Naive thymus-derived CD4-positive, alpha-beta T cell (primary cell): ENCODE measurements at regions not wholly inside any gene's neighbourhood (a gene's known extent, or its start where the extent isn't known, plus 50 kb on each side); places are given as distances from the start of the nearest gene placed in this dataset.
"Not testable (repeated sequence)": the region's sequence is repeated elsewhere in the genome, so short reads cannot be mapped to it uniquely, and the experiment has no call there.

ENCODE experiments used
- ATAC-seq: fragments of 150-1000 bp; cut with Tn5 transposase; 2 replicates; pipeline ENCODE4 v1.10.0; 2021; ENCODE audit warnings: mild to moderate bottlenecking, moderate library complexity
- CTCF ChIA-PET: fragments of 350-600 bp; sonication (Branson Sonifier 250); formaldehyde crosslinking; loops from one replicate; lab custom pipeline; 2021; ENCODE audit warnings: antibody characterized with exemption; lab: Charles Lee
- POLR2A ChIA-PET: fragments of 350-600 bp; sonication (Branson Sonifier 250); formaldehyde crosslinking; loops from one replicate; lab custom pipeline; 2021; ENCODE audit warnings: antibody characterized with exemption, inconsistent platforms; lab: Charles Lee
- DNase-seq, 9 donors: peaks; one replicate each; pipeline versions ENCODE4 v3.0.0 to v3.0.0-alpha.2; 2020 to 2022; ENCODE audit warnings: mixed read lengths in 1 of 9
- H3K27ac ChIP-seq: one replicate; pipeline ENCODE4 v1.7.0; 2013; ENCODE audit warnings: mild to moderate bottlenecking, low read depth, low read length, moderate library complexity
- H3K27me3 ChIP-seq, 2 donors: one replicate each; pipeline ENCODE4 v1.7.0; 2013; ENCODE audit warnings: low read length in 2 of 2, mild to moderate bottlenecking in 2 of 2, moderate library complexity in 2 of 2; ENCODE audit not compliant: control insufficient read depth in 2 of 2, insufficient read depth in 2 of 2
- H3K36me3 ChIP-seq, 3 experiments: 1 replicate in 2 of 3; 2 replicates in 1 of 3; pipeline ENCODE4 v1.7.0; 2013; ENCODE audit warnings: low read length in 3 of 3, mild to moderate bottlenecking in 3 of 3, moderate library complexity in 1 of 3; ENCODE audit not compliant: insufficient read depth in 3 of 3, control insufficient read depth in 2 of 3
- H3K4me1 ChIP-seq, 2 donors: one replicate each; pipeline ENCODE4 v1.7.0; 2013; ENCODE audit warnings: low read length in 2 of 2, mild to moderate bottlenecking in 2 of 2, moderate library complexity in 1 of 2; ENCODE audit not compliant: control insufficient read depth in 2 of 2, insufficient read depth in 2 of 2
- H3K4me3 ChIP-seq: 2 replicates; pipeline ENCODE4 v1.7.0; 2013; ENCODE audit warnings: mild to moderate bottlenecking, low read length
- H3K9me3 ChIP-seq, 3 experiments: 1 replicate in 2 of 3; 2 replicates in 1 of 3; pipeline ENCODE4 v1.7.0; 2013; ENCODE audit warnings: low read length in 3 of 3; ENCODE audit not compliant: control insufficient read depth in 2 of 3
- H3K27ac Mint-ChIP-seq, 9 donors: one replicate each; pipeline ENCODE4 v1.8.0; 2020 to 2022; ENCODE audit warnings: mixed read lengths in 9 of 9, mild to moderate bottlenecking in 8 of 9, moderate library complexity in 5 of 9, inconsistent platforms in 2 of 9
- H3K27me3 Mint-ChIP-seq, 5 donors: one replicate each; pipeline ENCODE4 v1.8.0; 2021 to 2022; ENCODE audit warnings: mixed read lengths in 5 of 5, mild to moderate bottlenecking in 1 of 5
- H3K36me3 Mint-ChIP-seq, 5 donors: one replicate each; pipeline ENCODE4 v1.8.0; 2020 to 2022; ENCODE audit warnings: mixed read lengths in 5 of 5, mild to moderate bottlenecking in 3 of 5, inconsistent platforms in 1 of 5
- H3K4me1 Mint-ChIP-seq, 7 donors: one replicate each; pipeline ENCODE4 v1.8.0; 2020 to 2022; ENCODE audit warnings: mixed read lengths in 7 of 7, mild to moderate bottlenecking in 3 of 7, inconsistent platforms in 1 of 7
- H3K4me3 Mint-ChIP-seq, 10 donors: one replicate each; pipeline ENCODE4 v1.8.0; 2020 to 2022; ENCODE audit warnings: mild to moderate bottlenecking in 10 of 10, mixed read lengths in 10 of 10, moderate library complexity in 6 of 10, inconsistent platforms in 2 of 10
- H3K9me3 Mint-ChIP-seq, 11 donors: one replicate each; pipeline ENCODE4 v1.8.0; 2020 to 2022; ENCODE audit warnings: mixed read lengths in 11 of 11, mild to moderate bottlenecking in 4 of 11, inconsistent platforms in 1 of 11, moderate library complexity in 1 of 11
- intact Hi-C, 2 donors: fragments of 100-400 bp; cut with micrococcal nuclease; formaldehyde crosslinking; loops; one replicate each; pipeline ENCODE4 v1.15.1; 2023

DNA sequence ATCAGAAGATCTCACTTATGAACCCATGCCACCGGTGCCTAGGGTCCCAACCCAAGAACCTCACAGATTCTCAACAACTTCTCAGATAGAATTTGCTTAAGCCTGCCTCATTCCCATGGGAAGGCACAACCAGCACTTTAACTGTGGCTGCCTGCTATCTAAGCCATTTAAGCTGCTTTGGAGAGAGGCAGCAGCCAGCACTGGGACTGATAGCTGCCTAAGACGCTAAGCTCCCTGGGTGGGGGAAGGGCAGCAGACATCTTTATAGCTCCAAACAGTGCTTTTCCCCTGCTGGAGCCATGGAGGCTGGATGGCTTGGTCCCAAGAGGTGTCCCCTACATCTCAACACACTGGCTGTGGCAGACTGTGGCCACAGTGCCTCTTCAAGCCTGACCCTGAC lies 1268.6 kb downstream of the FAM133A start:
- Mint-ChIP-seq H3K9me3 (peaks cover 0 to 11% (median 2%) of the 10 kb centered on the region in 11 donors), H3K4me3 (no peak overlapping the region), H3K4me1 (no peaks in the 10 kb centered on the region), H3K27ac (no peak overlapping the region), H3K27me3 (no peaks in the 10 kb centered on the region), H3K36me3 (no peaks in the 10 kb centered on the region)
- DNase-seq (no peak), ATAC-seq (no peak)
- H3K9me3 ChIP-seq = no peaks in the 10 kb centered on the region
- ChIA-PET POLR2A (no interaction called here), CTCF (no interaction called here)
- no peaks in the 10 kb centered on the region for H3K27me3 ChIP-seq
- no peak overlapping the region for H3K27ac ChIP-seq
- H3K4me1 ChIP-seq = no peaks in the 10 kb centered on the region
- no peaks in the 10 kb centered on the region for H3K36me3 ChIP-seq
- intact Hi-C loops = no loop called here
- no peak overlapping the region for H3K4me3 ChIP-seq

DNA sequence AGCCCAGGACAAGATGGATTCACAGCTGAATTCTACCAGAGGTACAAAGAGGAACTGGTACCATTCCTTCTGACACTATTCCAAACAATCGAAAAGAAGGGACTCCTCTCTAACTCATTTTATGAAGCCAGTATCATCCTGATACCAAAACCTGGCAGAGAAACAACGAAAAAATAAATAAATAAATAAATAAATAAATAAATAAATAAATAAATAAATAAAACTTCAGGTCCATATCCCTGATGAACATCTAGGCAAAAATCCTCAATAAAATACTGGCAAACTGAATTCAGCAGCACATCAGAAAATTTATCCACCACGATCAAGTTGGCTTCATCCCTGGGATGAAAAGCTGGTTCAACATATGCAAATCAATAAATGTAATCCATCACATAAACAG lies 1272.1 kb downstream of the FAM133A start:
- H3K36me3 ChIP-seq, DNase-seq, H3K27me3 Mint-ChIP-seq, intact Hi-C loops, CTCF ChIA-PET, H3K4me1 Mint-ChIP-seq, POLR2A ChIA-PET, H3K27ac Mint-ChIP-seq, H3K36me3 Mint-ChIP-seq, H3K4me1 ChIP-seq, H3K27ac ChIP-seq, H3K27me3 ChIP-seq, H3K9me3 ChIP-seq, H3K4me3 ChIP-seq, H3K4me3 Mint-ChIP-seq, ATAC-seq: not testable (repeated sequence)
- peaks cover 0 to 11% (median 2%) of the 10 kb centered on the region in 11 donors for H3K9me3 Mint-ChIP-seq

DNA sequence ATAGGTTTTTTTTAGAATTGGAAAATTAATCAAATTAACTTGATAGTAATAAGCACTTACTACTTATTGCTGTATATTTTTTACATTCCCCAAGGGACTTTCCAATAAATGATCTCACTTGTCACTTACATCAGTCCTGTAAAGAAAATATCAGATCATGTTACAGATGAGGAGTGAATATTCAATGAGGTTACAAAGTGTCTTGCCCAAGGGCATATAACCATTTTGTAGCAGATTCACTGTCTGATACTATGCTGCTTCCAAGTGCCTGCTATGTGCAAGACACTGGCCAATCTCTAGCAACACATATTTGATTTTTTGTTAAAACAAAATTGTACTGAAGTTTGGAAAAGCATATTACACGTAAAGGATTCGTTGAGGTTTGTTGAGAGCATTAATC lies 1287.7 kb downstream of the FAM133A start:
- no peaks in the 10 kb centered on the region for H3K4me1 Mint-ChIP-seq
- ATAC-seq = no peak
- peaks cover 0 to 3% (median 0%) of the 10 kb centered on the region in 11 donors for H3K9me3 Mint-ChIP-seq
- H3K27ac ChIP-seq = no peak overlapping the region
- no peaks in the 10 kb centered on the region for H3K27me3 Mint-ChIP-seq
- intact Hi-C loops = no loop called here
- CTCF ChIA-PET = no interaction called here
- H3K36me3 Mint-ChIP-seq = no peaks in the 10 kb centered on the region
- H3K4me1 ChIP-seq = no peaks in the 10 kb centered on the region
- H3K27me3 ChIP-seq = no peaks in the 10 kb centered on the region
- H3K27ac Mint-ChIP-seq = no peak overlapping the region
- H3K4me3 ChIP-seq = no peak overlapping the region
- H3K9me3 ChIP-seq = no peaks in the 10 kb centered on the region
- POLR2A ChIA-PET = no interaction called here
- no peak for DNase-seq
- no peak overlapping the region for H3K4me3 Mint-ChIP-seq
- H3K36me3 ChIP-seq = no peaks in the 10 kb centered on the region

DNA sequence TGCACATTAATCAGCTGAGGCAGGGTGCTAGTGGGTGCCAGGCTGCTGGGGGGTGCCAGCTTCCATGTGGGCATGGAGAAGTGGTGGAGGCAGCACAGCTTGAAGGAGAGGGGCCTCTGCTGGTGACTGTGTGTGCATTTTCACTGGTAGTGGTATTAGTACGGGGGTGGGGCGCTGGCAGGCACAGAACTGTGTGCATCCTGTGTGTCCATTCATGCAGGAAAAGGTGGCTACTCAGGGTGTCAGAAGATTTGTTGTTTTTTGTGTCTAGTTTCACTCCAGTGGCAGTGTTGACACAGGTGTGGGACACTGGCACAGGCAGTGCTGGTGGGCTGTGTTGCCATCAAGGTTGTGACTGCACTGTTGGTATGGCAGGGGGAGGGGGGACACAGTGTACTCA lies 1303.6 kb downstream of the FAM133A start:
- intact Hi-C loops = no loop called here
- no peaks in the 10 kb centered on the region for H3K36me3 Mint-ChIP-seq
- peaks cover 0 to 5% (median 0%) of the 10 kb centered on the region in 11 donors for H3K9me3 Mint-ChIP-seq
- Histone ChIP-seq H3K4me1 (no peaks in the 10 kb centered on the region), H3K4me3 (no peak overlapping the region), H3K36me3 (no peaks in the 10 kb centered on the region), H3K27me3 (no peaks in the 10 kb centered on the region), H3K9me3 (no peaks in the 10 kb centered on the region), H3K27ac (no peak overlapping the region)
- H3K4me1 Mint-ChIP-seq = no peaks in the 10 kb centered on the region
- no peak overlapping the region for H3K27ac Mint-ChIP-seq
- POLR2A ChIA-PET = no interaction called here
- H3K27me3 Mint-ChIP-seq = no peaks in the 10 kb centered on the region
- CTCF ChIA-PET = no interaction called here
- no peak overlapping the region for H3K4me3 Mint-ChIP-seq
- no peak for DNase-seq
- no peak for ATAC-seq

DNA sequence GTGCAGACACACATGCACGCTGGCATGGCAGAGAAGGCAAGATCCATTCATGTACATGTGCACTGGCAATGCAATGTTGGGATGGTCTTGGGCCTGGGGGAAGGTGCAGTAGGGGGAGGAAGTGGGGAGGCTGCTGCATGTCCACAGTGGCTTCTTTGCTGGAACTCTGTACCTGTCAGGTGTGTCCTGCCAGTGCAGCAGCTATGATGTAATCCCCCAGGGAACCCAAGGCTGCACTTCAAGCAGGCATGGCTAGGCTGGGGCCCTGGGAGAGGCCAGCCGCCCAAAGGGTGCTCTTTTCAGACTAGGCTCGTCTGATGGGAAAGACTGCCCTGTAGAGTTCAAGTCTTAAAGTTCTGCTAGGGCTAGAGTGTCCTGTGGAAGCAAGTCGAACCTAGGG lies 1304.0 kb downstream of the FAM133A start:
- H3K36me3 Mint-ChIP-seq = no peaks in the 10 kb centered on the region
- Histone ChIP-seq H3K9me3 (no peaks in the 10 kb centered on the region), H3K27me3 (no peaks in the 10 kb centered on the region), H3K36me3 (no peaks in the 10 kb centered on the region), H3K4me1 (no peaks in the 10 kb centered on the region), H3K4me3 (no peak overlapping the region), H3K27ac (no peak overlapping the region)
- no peak for DNase-seq
- no peak overlapping the region for H3K27ac Mint-ChIP-seq
- ChIA-PET CTCF (no interaction called here), POLR2A (no interaction called here)
- H3K9me3 Mint-ChIP-seq = peaks cover 0 to 5% (median 0%) of the 10 kb centered on the region in 11 donors
- no peak for ATAC-seq
- intact Hi-C loops = no loop called here
- H3K27me3 Mint-ChIP-seq = no peaks in the 10 kb centered on the region
- no peak overlapping the region for H3K4me3 Mint-ChIP-seq
- no peaks in the 10 kb centered on the region for H3K4me1 Mint-ChIP-seq
